A673 (cell line): ENCODE measurements at regions not wholly inside any gene's neighbourhood (a gene's known extent, or its start where the extent isn't known, plus 50 kb on each side); places are given as distances from the start of the nearest gene placed in this dataset.

Source experiments
- BruUV-seq: library from RNA; stranded (reverse); fragments of 400-500 nt; replicated peaks from 2 replicates; lab custom pipeline; 2021; lab: Mats Ljungman, UMichigan
- CTCF ChIA-PET: fragments of 300-600 bp; sonication (Branson Sonifier 250); formaldehyde crosslinking; loops from one replicate; lab custom pipeline; 2022; ENCODE audit warnings: antibody characterized with exemption; lab: Charles Lee
- POLR2A ChIA-PET: fragments of 300-600 bp; sonication (Branson Sonifier 250); formaldehyde crosslinking; loops from one replicate; lab custom pipeline; 2022; ENCODE audit warnings: antibody characterized with exemption; ENCODE audit not compliant: low non-redundant PET; lab: Charles Lee
- DNase-seq: peaks from one replicate; pipeline ENCODE4 v3.0.0-alpha.2; 2015; ENCODE audit warnings: low spot score
- H3K27ac ChIP-seq: fragments of 200-600 bp; sonication (generic); 2 replicates; pipeline ENCODE4 v1.5.1; 2016; ENCODE audit warnings: mixed run types, low read depth, mild to moderate bottlenecking, mixed read lengths, antibody characterized with exemption, low read length; ENCODE audit not compliant: poor library complexity, severe bottlenecking
- H3K27me3 ChIP-seq: fragments of 200-600 bp; sonication (generic); replicated peaks from 2 replicates; pipeline ENCODE4 v1.6.1; 2017; ENCODE audit warnings: mixed run types, low read depth, mild to moderate bottlenecking, mixed read lengths, antibody characterized with exemption, low read length; ENCODE audit not compliant: insufficient read depth, poor library complexity
- H3K36me3 ChIP-seq: fragments of 200-600 bp; sonication (generic); 2 replicates; pipeline ENCODE4 v1.6.1; 2016; ENCODE audit warnings: mixed run types, mild to moderate bottlenecking, mixed read lengths, antibody characterized with exemption, low read length; ENCODE audit not compliant: insufficient read depth, poor library complexity, severe bottlenecking
- H3K4me1 ChIP-seq: fragments of 200-600 bp; sonication (generic); 2 replicates; pipeline ENCODE4 v1.6.1; 2017; ENCODE audit warnings: mixed run types, mild to moderate bottlenecking, mixed read lengths, antibody characterized with exemption, low read length; ENCODE audit not compliant: insufficient read depth, poor library complexity, severe bottlenecking
- H3K4me3 ChIP-seq: fragments of 200-600 bp; sonication (generic); 2 replicates; pipeline ENCODE4 v1.5.1; 2016; ENCODE audit warnings: low read depth, mixed run types, mild to moderate bottlenecking, mixed read lengths, low read length; ENCODE audit not compliant: poor library complexity, severe bottlenecking
- H3K9me3 ChIP-seq: fragments of 200-600 bp; sonication (generic); 2 replicates; pipeline ENCODE4 v1.6.1; 2016; ENCODE audit warnings: mixed run types, low read depth, mild to moderate bottlenecking, mixed read lengths, antibody characterized with exemption, low read length; ENCODE audit not compliant: poor library complexity, severe bottlenecking
- CTCF ChIP-seq: fragments of 300-800, 200-600 bp; sonication (generic); conservative IDR thresholded peaks from 2 replicates; pipeline ENCODE4 v1.5.1; 2017; ENCODE audit warnings: low read depth, mild to moderate bottlenecking, antibody characterized with exemption, low read length, moderate library complexity, mixed read lengths
- EZH2 ChIP-seq: fragments of 200-600 bp; sonication (generic); IDR thresholded peaks from 2 replicates; pipeline ENCODE4 v1.6.1; 2017; ENCODE audit warnings: borderline replicate concordance, low read depth, mild to moderate bottlenecking, mixed read lengths, antibody characterized with exemption, low read length; ENCODE audit not compliant: poor library complexity, severe bottlenecking
- intact Hi-C: fragments of 100-400 bp; cut with micrococcal nuclease; formaldehyde crosslinking; loops from one replicate; pipeline ENCODE4 v1.10.0; 2022; ENCODE audit not compliant: unreplicated experiment

GRCh38 chr1:239209591-239209990 lies 176.8 kb upstream of the CHRM3 start:
- no peaks in the 10 kb centered on the region for H3K4me1 ChIP-seq
- no peak for TF ChIP-seq EZH2
- no peak for TF ChIP-seq CTCF
- POLR2A ChIA-PET, result interaction anchor here (0.5 kb wide), 1 partner anchor 130 kb away, joined by 5 read pairs; no protein-coding TSS in a partner anchor
- no peak overlapping the region for H3K4me3 ChIP-seq
- no peaks in the 10 kb centered on the region for H3K36me3 ChIP-seq
- intact Hi-C loops, result no loop called here
- H3K9me3 ChIP-seq, result no peaks in the 10 kb centered on the region
- H3K27ac ChIP-seq, result no peak overlapping the region
- no TSS peak for BruUV-seq
- no peaks in the 10 kb centered on the region for H3K27me3 ChIP-seq
- CTCF ChIA-PET, result no interaction called here
- DNase-seq, result no peak

GRCh38 chr1:239204401-239204800 lies 182.0 kb upstream of the CHRM3 start:
- intact Hi-C loops, result no loop called here
- no peaks in the 10 kb centered on the region for H3K9me3 ChIP-seq
- H3K27ac ChIP-seq, result no peak overlapping the region
- CTCF ChIA-PET, result no interaction called here
- no peaks in the 10 kb centered on the region for H3K4me1 ChIP-seq
- H3K36me3 ChIP-seq, result no peaks in the 10 kb centered on the region
- H3K4me3 ChIP-seq, result no peak overlapping the region
- H3K27me3 ChIP-seq, result no peaks in the 10 kb centered on the region
- POLR2A ChIA-PET, result no interaction called here
- DNase-seq, result no peak
- no TSS peak for BruUV-seq
- no peak for TF ChIP-seq EZH2
- TF ChIP-seq CTCF, result no peak

GRCh38 chr1:239197871-239198270 lies 188.5 kb upstream of the CHRM3 start:
- Histone ChIP-seq H3K4me1 (no peaks in the 10 kb centered on the region), H3K27me3 (no peaks in the 10 kb centered on the region), H3K27ac (no peak overlapping the region), H3K36me3 (no peaks in the 10 kb centered on the region), H3K4me3 (no peak overlapping the region), H3K9me3 (no peaks in the 10 kb centered on the region)
- TF ChIP-seq EZH2 (no peak), CTCF (no peak)
- CTCF ChIA-PET, result no interaction called here
- intact Hi-C loops, result no loop called here
- no peak for DNase-seq
- POLR2A ChIA-PET, result no interaction called here
- no TSS peak for BruUV-seq
